ENCODE measurements at regions not wholly inside any gene's neighbourhood (a gene's known extent, or its start where the extent isn't known, plus 50 kb on each side); places are given as distances from the start of the nearest gene placed in this dataset.
"Not testable (repeated sequence)": the region's sequence is repeated elsewhere in the genome, so short reads cannot be mapped to it uniquely, and the experiment has no call there.

DNA sequence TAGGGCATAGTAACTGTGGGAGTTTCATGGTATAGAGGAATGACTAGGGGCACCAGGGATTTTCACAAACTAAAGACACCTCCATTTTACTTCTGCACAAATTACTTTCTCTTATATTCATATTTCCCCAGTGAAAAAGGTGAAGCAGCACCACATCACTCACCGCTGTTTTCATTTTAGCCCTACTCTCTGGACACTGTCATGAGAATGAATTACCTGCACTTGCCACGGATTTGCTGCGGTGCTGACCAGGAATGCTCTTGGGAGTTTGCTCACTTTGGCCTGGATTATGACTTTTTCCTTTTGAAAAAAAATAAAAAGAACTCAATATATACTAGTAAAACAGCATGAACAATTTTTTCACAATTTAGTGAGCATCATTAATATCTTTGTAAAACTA, 351.3 kb downstream of the NKX6-1 start:
- no peak overlapping the region for H3K27ac ChIP-seq
- TF ChIP-seq, protein P1, sequence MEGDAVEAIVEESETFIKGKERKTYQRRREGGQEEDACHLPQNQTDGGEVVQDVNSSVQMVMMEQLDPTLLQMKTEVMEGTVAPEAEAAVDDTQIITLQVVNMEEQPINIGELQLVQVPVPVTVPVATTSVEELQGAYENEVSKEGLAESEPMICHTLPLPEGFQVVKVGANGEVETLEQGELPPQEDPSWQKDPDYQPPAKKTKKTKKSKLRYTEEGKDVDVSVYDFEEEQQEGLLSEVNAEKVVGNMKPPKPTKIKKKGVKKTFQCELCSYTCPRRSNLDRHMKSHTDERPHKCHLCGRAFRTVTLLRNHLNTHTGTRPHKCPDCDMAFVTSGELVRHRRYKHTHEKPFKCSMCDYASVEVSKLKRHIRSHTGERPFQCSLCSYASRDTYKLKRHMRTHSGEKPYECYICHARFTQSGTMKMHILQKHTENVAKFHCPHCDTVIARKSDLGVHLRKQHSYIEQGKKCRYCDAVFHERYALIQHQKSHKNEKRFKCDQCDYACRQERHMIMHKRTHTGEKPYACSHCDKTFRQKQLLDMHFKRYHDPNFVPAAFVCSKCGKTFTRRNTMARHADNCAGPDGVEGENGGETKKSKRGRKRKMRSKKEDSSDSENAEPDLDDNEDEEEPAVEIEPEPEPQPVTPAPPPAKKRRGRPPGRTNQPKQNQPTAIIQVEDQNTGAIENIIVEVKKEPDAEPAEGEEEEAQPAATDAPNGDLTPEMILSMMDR (conservative IDR thresholded peaks at IDR 0.05), result no peak

DNA sequence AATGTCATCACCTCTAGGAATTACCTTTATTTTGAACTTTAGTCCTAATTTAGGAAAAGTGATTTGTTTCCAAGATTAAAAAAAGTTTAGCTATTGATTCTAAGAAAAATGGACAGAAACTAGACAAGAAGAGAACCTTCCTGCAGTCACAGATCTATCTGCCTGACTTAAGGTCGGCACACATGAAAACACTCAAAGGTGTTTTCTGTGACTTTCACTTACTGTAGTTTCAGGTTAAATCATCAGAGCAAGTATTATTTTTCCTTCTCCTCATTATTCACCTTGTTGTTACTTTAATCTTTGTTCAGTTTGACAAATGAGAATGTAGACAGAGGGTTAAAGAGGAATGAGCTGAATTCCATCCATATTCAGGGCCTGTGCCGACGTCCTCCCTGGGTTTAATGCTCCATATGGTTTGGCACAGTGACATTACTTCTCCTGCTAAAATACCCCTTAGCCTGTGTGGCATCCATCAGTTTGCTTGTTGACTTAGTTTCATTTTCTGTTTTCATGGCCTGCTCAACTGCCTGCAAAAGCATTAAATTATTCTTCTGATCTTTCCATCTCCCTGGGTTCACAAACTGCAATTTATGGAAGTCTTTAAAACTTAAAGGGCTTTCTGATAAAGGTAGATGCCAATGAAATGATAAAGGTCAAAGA, 352.7 kb downstream of the NKX6-1 start:
- TF ChIP-seq, protein P1 (conservative IDR thresholded peaks at IDR 0.05), result no peak
- no peak overlapping the region for H3K27ac ChIP-seq

GRCh38 chr4:84145176-84145575, 353.9 kb downstream of the NKX6-1 start:
- no peak overlapping the region for H3K27ac ChIP-seq
- TF ChIP-seq, protein P1 (conservative IDR thresholded peaks at IDR 0.05), result no peak

DNA sequence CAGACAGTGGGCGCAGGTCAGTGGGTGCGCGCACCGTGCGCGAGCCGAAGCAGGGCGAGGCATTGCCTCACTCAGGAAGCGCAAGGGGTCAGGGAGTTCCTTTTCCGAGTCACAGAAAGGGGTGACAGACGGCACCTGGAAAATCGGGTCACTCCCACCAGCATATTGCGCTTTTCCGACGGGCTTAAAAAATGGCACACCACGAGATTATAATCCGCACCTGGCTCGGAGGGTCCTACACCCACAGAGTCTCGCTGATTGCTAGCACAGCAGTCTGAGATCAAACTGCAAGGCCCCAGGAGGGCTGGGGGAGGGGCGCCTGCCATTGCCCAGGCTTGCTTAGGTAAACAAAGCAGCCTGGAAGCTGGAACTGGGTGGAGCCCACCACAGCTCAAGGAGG, 372.2 kb downstream of the NKX6-1 start:
- H3K27ac ChIP-seq, result not testable (repeated sequence)

GRCh38 chr4:84126061-84126787, 372.9 kb downstream of the NKX6-1 start:
- no peak overlapping the region for H3K27ac ChIP-seq

DNA sequence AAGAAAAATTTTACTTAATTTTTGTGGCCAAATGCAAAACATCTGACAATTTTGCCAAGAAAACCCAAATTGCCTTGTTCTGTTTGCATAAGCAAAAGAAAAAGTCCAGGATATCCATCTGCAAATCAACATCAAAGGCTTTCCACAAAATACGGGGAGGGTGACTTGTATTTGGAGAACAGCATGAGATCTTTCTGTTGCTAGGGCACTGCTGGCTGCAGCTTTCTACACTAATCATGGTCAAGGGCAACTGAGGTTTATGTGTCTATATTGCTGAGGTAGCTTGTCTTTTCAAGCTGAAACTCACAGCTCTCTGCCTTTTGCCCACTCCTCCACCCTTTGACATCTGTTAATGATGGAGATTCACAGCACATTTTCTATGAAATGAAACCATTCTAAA, 389.1 kb downstream of the NKX6-1 start:
- TF ChIP-seq, protein P1 (conservative IDR thresholded peaks at IDR 0.05), result no peak
- H3K27ac ChIP-seq, result no peak overlapping the region

More at GRCh38 chr4:84126061-84126787, 372.9 kb downstream of the NKX6-1 start:
- TF ChIP-seq, protein P1 (conservative IDR thresholded peaks at IDR 0.05), result no peak

GRCh38 chr4:84101653-84102625, 397.2 kb downstream of the NKX6-1 start:
- H3K27ac ChIP-seq, result not testable (repeated sequence)

DNA sequence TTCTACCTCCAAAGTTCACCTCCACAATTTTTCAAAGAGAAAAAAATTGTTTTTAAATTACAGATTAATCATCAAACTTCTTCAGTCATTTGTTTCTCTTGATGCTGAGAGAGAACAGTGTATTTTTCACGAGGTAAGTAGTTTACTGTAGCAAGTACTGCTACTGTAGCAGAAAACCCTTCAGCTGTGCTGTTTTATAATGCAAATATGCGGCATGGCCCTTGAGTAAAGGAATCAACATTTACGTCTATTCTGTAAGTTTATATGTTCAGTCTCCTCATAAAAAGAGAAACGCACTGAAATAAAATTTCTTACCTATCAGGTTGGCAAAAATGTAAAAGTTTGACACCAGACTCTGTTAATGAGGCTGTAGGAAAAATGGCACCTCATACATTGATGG, 399.0 kb downstream of the NKX6-1 start:
- TF ChIP-seq, protein P1 (conservative IDR thresholded peaks at IDR 0.05), result no peak
- H3K27ac ChIP-seq, result no peak overlapping the region
